KMS-11 (cell line): ENCODE measurements at regions not wholly inside any gene's neighbourhood (a gene's known extent, or its start where the extent isn't known, plus 50 kb on each side); places are given as distances from the start of the nearest gene placed in this dataset.

Experiments
- H2AFZ ChIP-seq: fragments of 200-600 bp; sonication (generic); 2 replicates; pipeline ENCODE4 v1.6.1; 2016; ENCODE audit warnings: antibody characterized with exemption, mixed run types, low read depth
- H3K27ac ChIP-seq: fragments of 200-600 bp; sonication (generic); 2 replicates; pipeline ENCODE4 v1.6.1; 2016; ENCODE audit warnings: mild to moderate bottlenecking, mixed run types
- H3K27me3 ChIP-seq: fragments of 200-600 bp; sonication (generic); 2 replicates; pipeline ENCODE4 v1.6.1; 2017; ENCODE audit warnings: mild to moderate bottlenecking, low read depth, mixed run types, moderate library complexity; ENCODE audit not compliant: insufficient read depth
- H3K36me3 ChIP-seq: fragments of 200-600 bp; sonication (generic); 2 replicates; pipeline ENCODE4 v1.6.1; 2017; ENCODE audit warnings: mild to moderate bottlenecking, mixed run types; ENCODE audit not compliant: insufficient read depth
- H3K4me1 ChIP-seq: fragments of 200-600 bp; sonication (generic); 2 replicates; pipeline ENCODE4 v1.6.1; 2016; ENCODE audit warnings: mild to moderate bottlenecking, low read depth, mixed run types; ENCODE audit not compliant: poor library complexity, severe bottlenecking
- H3K4me2 ChIP-seq: fragments of 200-600 bp; sonication (generic); 2 replicates; pipeline ENCODE4 v1.7.0; 2016; ENCODE audit warnings: mild to moderate bottlenecking, mixed run types
- H3K4me3 ChIP-seq: fragments of 200-600 bp; sonication (generic); IDR thresholded peaks from 2 replicates; pipeline ENCODE4 v1.6.1; 2017; ENCODE audit warnings: low read depth, low read length, mixed read lengths; ENCODE audit not compliant: insufficient read depth
- H3K79me2 ChIP-seq: fragments of 200-600 bp; sonication (generic); 2 replicates; pipeline ENCODE4 v1.6.1; 2016; ENCODE audit warnings: low read depth, mixed run types; ENCODE audit not compliant: insufficient read depth
- H3K9ac ChIP-seq: fragments of 200-600 bp; sonication (generic); 2 replicates; pipeline ENCODE4 v1.6.1; 2016; ENCODE audit warnings: mild to moderate bottlenecking, mixed run types
- H4K20me1 ChIP-seq: fragments of 200-600 bp; sonication (generic); 2 replicates; pipeline ENCODE4 v1.6.1; 2016; ENCODE audit warnings: mild to moderate bottlenecking, mixed run types; ENCODE audit not compliant: insufficient read depth
- CTCF ChIP-seq: fragments of 200-600 bp; sonication (generic); conservative IDR thresholded peaks from 2 replicates; pipeline ENCODE4 v1.6.1; 2017; ENCODE audit warnings: low read depth, mild to moderate bottlenecking, antibody characterized with exemption, low read length, moderate library complexity, mixed read lengths

- Histone ChIP-seq H3K79me2 (peaks cover 55% of the 10 kb centered on the region; the same call in 1 of the 2 replicates), H2AFZ (no peak overlapping the region), H3K4me3 (no peak overlapping the region), H3K4me1 (peaks cover 6% of the 10 kb centered on the region), H3K27me3 (no peaks in the 10 kb centered on the region), H3K27ac (no peak overlapping the region), H3K36me3 (no peaks in the 10 kb centered on the region), H3K4me2 (no peak overlapping the region), H3K9ac (no peak overlapping the region), H4K20me1 (no peaks in the 10 kb centered on the region)
- no peak for TF ChIP-seq CTCF
Observed at GRCh38 chr17:72561680-72562079, 440.9 kb downstream of the SOX9 start.

GRCh38 chr17:72562615-72563188, 441.9 kb downstream of the SOX9 start:
- Histone ChIP-seq H3K79me2 (peaks cover 57% of the 10 kb centered on the region; the same call in 1 of the 2 replicates), H3K36me3 (no peaks in the 10 kb centered on the region), H4K20me1 (no peaks in the 10 kb centered on the region), H3K9ac (no peak overlapping the region), H3K27me3 (no peaks in the 10 kb centered on the region), H3K4me2 (no peak overlapping the region), H3K4me3 (no peak overlapping the region), H2AFZ (no peak overlapping the region), H3K4me1 (peaks cover 9% of the 10 kb centered on the region), H3K27ac (no peak overlapping the region)
- no peak for TF ChIP-seq CTCF

- no peak overlapping the region for H3K4me3 ChIP-seq
- no peaks in the 10 kb centered on the region for H3K27me3 ChIP-seq
- H3K79me2 ChIP-seq, result peaks cover 61% of the 10 kb centered on the region
- H3K4me2 ChIP-seq, result no peak overlapping the region
- TF ChIP-seq CTCF, result no peak
- no peaks in the 10 kb centered on the region for H3K36me3 ChIP-seq
- no peak overlapping the region for H3K27ac ChIP-seq
- peaks cover 12% of the 10 kb centered on the region for H3K4me1 ChIP-seq
- no peak overlapping the region for H3K9ac ChIP-seq
- H4K20me1 ChIP-seq, result no peaks in the 10 kb centered on the region
- H2AFZ ChIP-seq, result no peak overlapping the region
Observed at GRCh38 chr17:72563952-72564351, 443.1 kb downstream of the SOX9 start.

GRCh38 chr17:72565006-72565405, 444.2 kb downstream of the SOX9 start:
- Histone ChIP-seq H3K4me3 (no peak overlapping the region), H3K27ac (no peak overlapping the region), H2AFZ (no peak overlapping the region), H4K20me1 (no peaks in the 10 kb centered on the region), H3K4me2 (no peak overlapping the region), H3K79me2 (peaks cover 61% of the 10 kb centered on the region), H3K4me1 (peaks cover 12% of the 10 kb centered on the region), H3K27me3 (no peaks in the 10 kb centered on the region), H3K36me3 (no peaks in the 10 kb centered on the region), H3K9ac (no peak overlapping the region)
- no peak for TF ChIP-seq CTCF
